ENCODE measurements at regions not wholly inside any gene's neighbourhood (a gene's known extent, or its start where the extent isn't known, plus 50 kb on each side); places are given as distances from the start of the nearest gene placed in this dataset.

GRCh38 chr6:74606582-74607071 lies 599.2 kb downstream of the COL12A1 start:
- TF ChIP-seq TAF1 (IDR thresholded peaks at IDR 0.05; ENCODE audit: borderline replicate concordance, insufficient read depth, low read length), result no peak
- TF ChIP-seq FOXP2 (optimal IDR thresholded peaks at IDR 0.05; ENCODE audit: borderline replicate concordance, extremely low read depth, extremely low read length, insufficient read depth), result no peak
- no peak for TF ChIP-seq SIN3A (IDR thresholded peaks at IDR 0.05; ENCODE audit: borderline replicate concordance, insufficient read depth, low read length)
- TF ChIP-seq POLR2AphosphoS5 (IDR thresholded peaks at IDR 0.05; ENCODE audit: low read depth, low read length), result no peak
- TF ChIP-seq REST (IDR thresholded peaks at IDR 0.05; ENCODE audit: insufficient read depth in 1 of 2, low read depth in 2 of 2, low read length in 2 of 2), result no peak

- TF ChIP-seq REST (IDR thresholded peaks at IDR 0.05; ENCODE audit: insufficient read depth in 1 of 2, low read depth in 2 of 2, low read length in 2 of 2) (no peak), SIN3A (IDR thresholded peaks at IDR 0.05; ENCODE audit: borderline replicate concordance, insufficient read depth, low read length) (no peak), FOXP2 (optimal IDR thresholded peaks at IDR 0.05; ENCODE audit: borderline replicate concordance, extremely low read depth, extremely low read length, insufficient read depth) (no peak), TAF1 (IDR thresholded peaks at IDR 0.05; ENCODE audit: borderline replicate concordance, insufficient read depth, low read length) (no peak), POLR2AphosphoS5 (IDR thresholded peaks at IDR 0.05; ENCODE audit: low read depth, low read length) (no peak)
Observed at GRCh38 chr6:74605922-74606581, 599.8 kb downstream of the COL12A1 start.

- no peak for TF ChIP-seq FOXP2 (optimal IDR thresholded peaks at IDR 0.05; ENCODE audit: borderline replicate concordance, extremely low read depth, extremely low read length, insufficient read depth)
- TF ChIP-seq SIN3A (IDR thresholded peaks at IDR 0.05; ENCODE audit: borderline replicate concordance, insufficient read depth, low read length), result no peak
- no peak for TF ChIP-seq TAF1 (IDR thresholded peaks at IDR 0.05; ENCODE audit: borderline replicate concordance, insufficient read depth, low read length)
- TF ChIP-seq REST (IDR thresholded peaks at IDR 0.05; ENCODE audit: insufficient read depth in 1 of 2, low read depth in 2 of 2, low read length in 2 of 2), result no peak
- TF ChIP-seq POLR2AphosphoS5 (IDR thresholded peaks at IDR 0.05; ENCODE audit: low read depth, low read length), result no peak
Observed at GRCh38 chr6:74604279-74604678, 601.6 kb downstream of the COL12A1 start.

GRCh38 chr6:74603322-74604076 lies 602.4 kb downstream of the COL12A1 start:
- TF ChIP-seq TAF1 (IDR thresholded peaks at IDR 0.05; ENCODE audit: borderline replicate concordance, insufficient read depth, low read length), result no peak
- TF ChIP-seq POLR2AphosphoS5 (IDR thresholded peaks at IDR 0.05; ENCODE audit: low read depth, low read length), result no peak
- no peak for TF ChIP-seq FOXP2 (optimal IDR thresholded peaks at IDR 0.05; ENCODE audit: borderline replicate concordance, extremely low read depth, extremely low read length, insufficient read depth)
- TF ChIP-seq REST (IDR thresholded peaks at IDR 0.05; ENCODE audit: insufficient read depth in 1 of 2, low read depth in 2 of 2, low read length in 2 of 2), result no peak
- no peak for TF ChIP-seq SIN3A (IDR thresholded peaks at IDR 0.05; ENCODE audit: borderline replicate concordance, insufficient read depth, low read length)

Data from PFSK-1 (cell line).